CD14-positive monocyte (primary cell): ENCODE measurements at regions not wholly inside any gene's neighbourhood (a gene's known extent, or its start where the extent isn't known, plus 50 kb on each side); places are given as distances from the start of the nearest gene placed in this dataset.

Experiments used
- DNase-seq, 3 donors: peaks; one replicate each; pipeline ENCODE4 v3.0.0-alpha.2; 2011 to 2022
- H2AFZ ChIP-seq: 2 replicates; pipeline ENCODE4 v1.6.0; 2012; ENCODE audit warnings: mild to moderate bottlenecking, low read depth, low read length, inconsistent platforms; ENCODE audit not compliant: insufficient read depth, poor library complexity, severe bottlenecking
- H3K27ac ChIP-seq, 2 donors: 1 replicate in 1 of 2; 2 replicates in 1 of 2; pipeline ENCODE4 v1.5.1; 2012 to 2013; ENCODE audit warnings: low read length in 2 of 2, control low read depth in 1 of 2, inconsistent platforms in 1 of 2, low read depth in 1 of 2, mild to moderate bottlenecking in 1 of 2
- H3K27me3 ChIP-seq, 2 donors: one replicate each; pipeline versions ENCODE4 v1.6.0 to v1.6.1; 2011 to 2013; ENCODE audit warnings: low read length in 2 of 2; ENCODE audit not compliant: control insufficient read depth in 2 of 2, insufficient read depth in 2 of 2
- H3K36me3 ChIP-seq, 2 donors: replicated peaks in 1 of 2; 1 replicate in 1 of 2; 2 replicates in 1 of 2; pipeline versions ENCODE4 v1.5.1 to v1.6.1; 2012 to 2013; ENCODE audit warnings: low read length in 2 of 2, control low read depth in 1 of 2, inconsistent platforms in 1 of 2, mild to moderate bottlenecking in 1 of 2; ENCODE audit not compliant: insufficient read depth in 2 of 2, control insufficient read depth in 1 of 2
- H3K4me1 ChIP-seq, 2 donors: 1 replicate in 1 of 2; 2 replicates in 1 of 2; pipeline versions ENCODE4 v1.5.1 to v1.6.1; 2012 to 2013; ENCODE audit warnings: low read length in 2 of 2, control low read depth in 1 of 2, inconsistent platforms in 1 of 2, mild to moderate bottlenecking in 1 of 2, moderate library complexity in 1 of 2; ENCODE audit not compliant: insufficient read depth in 2 of 2, control insufficient read depth in 1 of 2
- H3K4me2 ChIP-seq: replicated peaks from 2 replicates; pipeline ENCODE3; 2012; ENCODE audit warnings: low read length, moderate library complexity, mild to moderate bottlenecking; ENCODE audit not compliant: poor library complexity, severe bottlenecking; ENCODE audit errors: extremely low read depth
- H3K4me3 ChIP-seq, 3 experiments: fragments of 200-600 bp in 1 of 3; sonication (generic) in 1 of 3; replicated peaks in 1 of 3; 1 replicate in 2 of 3; 2 replicates in 1 of 3; pipeline ENCODE4 v1.5.1; 2011 to 2013; ENCODE audit warnings: low read length in 3 of 3, mild to moderate bottlenecking in 3 of 3, control low read depth in 2 of 3, low read depth in 2 of 3, inconsistent platforms in 1 of 3, moderate library complexity in 1 of 3
- H3K79me2 ChIP-seq: 2 replicates; pipeline ENCODE4 v1.6.0; 2012; ENCODE audit warnings: mild to moderate bottlenecking, control low read depth, inconsistent platforms, low read length, moderate library complexity; ENCODE audit not compliant: insufficient read depth
- H3K9ac ChIP-seq: 2 replicates; pipeline ENCODE4 v1.6.0; 2017; ENCODE audit warnings: low read length, mild to moderate bottlenecking; ENCODE audit not compliant: insufficient read depth, poor library complexity, severe bottlenecking
- H3K9me3 ChIP-seq, 2 donors: replicated peaks in 1 of 2; 1 replicate in 1 of 2; 2 replicates in 1 of 2; pipeline versions ENCODE4 v1.5.1 to v1.6.1; 2012 to 2013; ENCODE audit warnings: low read length in 2 of 2, control low read depth in 1 of 2; ENCODE audit not compliant: control insufficient read depth in 1 of 2, insufficient read depth in 1 of 2
- H4K20me1 ChIP-seq: 2 replicates; pipeline ENCODE4 v1.6.0; 2012; ENCODE audit warnings: mild to moderate bottlenecking, low read length, control low read depth, moderate library complexity; ENCODE audit not compliant: insufficient read depth
- H3K27ac Mint-ChIP-seq, 7 donors: one replicate each; pipeline ENCODE4 v1.8.0; 2020; ENCODE audit warnings: mild to moderate bottlenecking in 7 of 7, mixed read lengths in 7 of 7, moderate library complexity in 6 of 7, inconsistent platforms in 2 of 7
- H3K27me3 Mint-ChIP-seq, 3 donors: one replicate each; pipeline ENCODE4 v1.8.0; 2021 to 2022; ENCODE audit warnings: low read depth in 3 of 3, mild to moderate bottlenecking in 3 of 3, mixed read lengths in 3 of 3, moderate library complexity in 3 of 3, inconsistent platforms in 1 of 3
- H3K36me3 Mint-ChIP-seq, 2 donors: one replicate each; pipeline ENCODE4 v1.8.0; 2020; ENCODE audit warnings: mixed read lengths in 2 of 2, inconsistent platforms in 1 of 2, mild to moderate bottlenecking in 1 of 2
- H3K4me1 Mint-ChIP-seq: one replicate; pipeline ENCODE4 v1.8.0; 2020; ENCODE audit warnings: mild to moderate bottlenecking, mixed read lengths
- H3K4me3 Mint-ChIP-seq, 2 donors: one replicate each; pipeline ENCODE4 v1.8.0; 2020; ENCODE audit warnings: mild to moderate bottlenecking in 2 of 2, mixed read lengths in 2 of 2, moderate library complexity in 1 of 2
- H3K9me3 Mint-ChIP-seq, 7 donors: one replicate each; pipeline ENCODE4 v1.8.0; 2020 to 2022; ENCODE audit warnings: mixed read lengths in 7 of 7, mild to moderate bottlenecking in 6 of 7, moderate library complexity in 6 of 7, inconsistent platforms in 2 of 7
- WGBS: methylation state at CpG from one replicate; pipeline ENCODE4 v1.1.5; 2013; ENCODE audit warnings: missing lambda C conversion rate; ENCODE audit not compliant: insufficient coverage; 5-methylcytosine and 5-hydroxymethylcytosine counted together
- intact Hi-C, 2 donors: fragments of 100-400 bp; cut with micrococcal nuclease; formaldehyde crosslinking; loops; one replicate each; pipeline versions ENCODE4 v1.15.0 to v1.15.1; 2023
- TF ChIP-seq, protein P1 (sequence below): fragments of 200-600 bp; IDR thresholded peaks from one replicate; pipeline ENCODE4 v1.8.0; 2022; ENCODE audit warnings: antibody characterized with exemption, mild to moderate bottlenecking

DNA sequence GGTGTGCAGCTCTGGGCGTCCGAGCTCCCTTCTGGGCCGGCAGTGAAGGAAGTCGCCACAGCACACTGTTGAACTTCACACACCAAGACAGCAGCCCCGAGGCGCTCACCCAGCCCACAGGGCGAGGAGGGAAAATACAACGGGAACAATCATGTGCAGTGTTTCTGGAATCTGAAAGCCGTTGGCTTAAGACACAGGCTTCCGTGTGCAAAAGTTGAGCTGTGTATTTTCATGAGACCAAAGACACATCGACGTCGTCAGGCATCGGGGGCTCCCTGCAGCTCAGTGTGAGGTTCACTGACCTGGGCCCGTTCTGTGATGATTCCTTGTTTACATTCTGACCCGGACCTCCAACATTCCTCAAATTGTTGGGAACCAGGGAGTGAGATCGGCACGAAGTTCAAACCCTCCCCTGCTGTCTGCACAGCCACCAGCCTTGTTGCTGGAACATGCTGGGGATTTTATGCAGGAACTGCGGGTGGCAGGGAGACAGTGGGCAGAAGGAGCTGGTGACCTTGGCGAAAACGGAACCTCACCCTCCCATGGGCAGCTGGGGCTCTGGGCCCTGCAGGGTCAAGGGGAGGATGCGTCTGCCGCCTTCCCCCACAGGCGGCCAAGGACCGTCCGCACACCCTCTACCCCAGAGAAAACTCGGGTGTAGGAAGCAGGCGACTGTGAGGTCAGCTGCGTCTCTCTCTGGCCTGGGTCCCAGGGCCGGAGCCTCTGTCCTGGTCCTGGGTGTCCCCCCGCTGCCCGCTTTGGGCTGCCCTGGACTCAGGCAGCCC, 72.2 kb downstream of the METRNL start:
- no peaks in the 10 kb centered on the region for H3K79me2 ChIP-seq
- intact Hi-C loops: no loop called here
- H3K4me3 ChIP-seq: no peak overlapping the region
- Mint-ChIP-seq H3K4me3 (peak overlapping the region in 1 of 2 donors; percentile 26), H3K9me3 (peaks cover 0 to 5% (median 2%) of the 10 kb centered on the region in 7 donors), H3K36me3 (peaks cover 21% of the 10 kb centered on the region in 2 donors), H3K4me1 (peaks cover 77% of the 10 kb centered on the region), H3K27me3 (peaks cover 0 to 9% (median 3%) of the 10 kb centered on the region in 3 donors), H3K27ac (peak overlapping the region in 5 of 7 donors; percentile 69 to 89 (median 74))
- H3K36me3 ChIP-seq: no peaks in the 10 kb centered on the region
- no peak overlapping the region for H3K4me2 ChIP-seq
- H3K9ac ChIP-seq: no peak overlapping the region
- no peak for DNase-seq
- no peaks in the 10 kb centered on the region for H3K9me3 ChIP-seq
- peaks cover 43 to 59% of the 10 kb centered on the region in 2 donors for H3K4me1 ChIP-seq
- H2AFZ ChIP-seq: no peak overlapping the region
- TF ChIP-seq, protein P1, sequence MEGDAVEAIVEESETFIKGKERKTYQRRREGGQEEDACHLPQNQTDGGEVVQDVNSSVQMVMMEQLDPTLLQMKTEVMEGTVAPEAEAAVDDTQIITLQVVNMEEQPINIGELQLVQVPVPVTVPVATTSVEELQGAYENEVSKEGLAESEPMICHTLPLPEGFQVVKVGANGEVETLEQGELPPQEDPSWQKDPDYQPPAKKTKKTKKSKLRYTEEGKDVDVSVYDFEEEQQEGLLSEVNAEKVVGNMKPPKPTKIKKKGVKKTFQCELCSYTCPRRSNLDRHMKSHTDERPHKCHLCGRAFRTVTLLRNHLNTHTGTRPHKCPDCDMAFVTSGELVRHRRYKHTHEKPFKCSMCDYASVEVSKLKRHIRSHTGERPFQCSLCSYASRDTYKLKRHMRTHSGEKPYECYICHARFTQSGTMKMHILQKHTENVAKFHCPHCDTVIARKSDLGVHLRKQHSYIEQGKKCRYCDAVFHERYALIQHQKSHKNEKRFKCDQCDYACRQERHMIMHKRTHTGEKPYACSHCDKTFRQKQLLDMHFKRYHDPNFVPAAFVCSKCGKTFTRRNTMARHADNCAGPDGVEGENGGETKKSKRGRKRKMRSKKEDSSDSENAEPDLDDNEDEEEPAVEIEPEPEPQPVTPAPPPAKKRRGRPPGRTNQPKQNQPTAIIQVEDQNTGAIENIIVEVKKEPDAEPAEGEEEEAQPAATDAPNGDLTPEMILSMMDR: no peak
- 95% methylated on average over 27 of the region's 32 CpGs for WGBS
- no peaks in the 10 kb centered on the region for H4K20me1 ChIP-seq
- H3K27me3 ChIP-seq: no peaks in the 10 kb centered on the region
- no peak overlapping the region for H3K27ac ChIP-seq

DNA sequence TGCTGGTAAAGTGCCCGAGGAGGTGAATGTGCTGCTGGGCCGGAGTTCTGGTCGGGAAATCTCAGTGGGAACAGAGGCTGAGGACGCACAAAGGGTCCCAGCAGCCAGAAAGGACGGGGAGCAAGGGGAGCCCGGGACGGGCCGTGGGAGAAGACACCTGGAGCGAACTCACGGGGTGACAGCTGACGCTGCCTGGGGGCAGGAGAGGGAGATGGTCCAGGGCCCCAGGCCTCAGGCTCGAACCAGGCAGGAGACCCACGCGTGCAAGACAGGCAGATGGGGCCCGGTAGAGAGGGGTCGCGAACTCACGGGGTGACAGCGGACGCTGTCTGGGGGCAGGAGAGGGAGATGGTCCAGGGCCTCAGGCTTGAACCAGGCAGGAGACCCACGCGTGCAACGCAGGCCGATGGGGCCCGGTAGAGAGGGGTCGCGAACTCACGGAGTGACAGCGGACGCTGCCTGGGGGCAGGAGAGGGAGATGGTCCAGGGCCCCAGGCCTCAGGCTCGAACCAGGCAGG, 72.9 kb downstream of the METRNL start:
- peaks cover 21 to 22% of the 10 kb centered on the region in 2 donors for H3K36me3 Mint-ChIP-seq
- H3K27me3 ChIP-seq: no peaks in the 10 kb centered on the region
- no peaks in the 10 kb centered on the region for H3K36me3 ChIP-seq
- no peaks in the 10 kb centered on the region for H4K20me1 ChIP-seq
- no peak overlapping the region for H3K4me2 ChIP-seq
- DNase-seq: no peak
- peak overlapping the region in 6 of 7 donors; percentile 63 to 89 (median 74) for H3K27ac Mint-ChIP-seq
- H3K4me3 Mint-ChIP-seq: peak overlapping the region in 1 of 2 donors; percentile 26
- H3K9me3 ChIP-seq: no peaks in the 10 kb centered on the region
- no peak overlapping the region for H3K9ac ChIP-seq
- H3K9me3 Mint-ChIP-seq: peaks cover 0 to 5% (median 2%) of the 10 kb centered on the region in 7 donors
- H3K79me2 ChIP-seq: no peaks in the 10 kb centered on the region
- TF ChIP-seq, protein P1: no peak
- WGBS: 95% methylated on average over 23 of the region's 31 CpGs
- no peak overlapping the region for H3K27ac ChIP-seq
- H3K4me3 ChIP-seq: no peak overlapping the region
- intact Hi-C loops: no loop called here
- H3K4me1 Mint-ChIP-seq: peaks cover 73% of the 10 kb centered on the region
- H3K4me1 ChIP-seq: peaks cover 42 to 52% of the 10 kb centered on the region in 2 donors
- H3K27me3 Mint-ChIP-seq: peaks cover 0 to 9% (median 3%) of the 10 kb centered on the region in 3 donors
- no peak overlapping the region for H2AFZ ChIP-seq
